Muscle layer of colon (tissue), 2 donors: ENCODE measurements at regions not wholly inside any gene's neighbourhood (a gene's known extent, or its start where the extent isn't known, plus 50 kb on each side); places are given as distances from the start of the nearest gene placed in this dataset.
"Not testable (repeated sequence)": the region's sequence is repeated elsewhere in the genome, so short reads cannot be mapped to it uniquely, and the experiment has no call there.

Experiments used
- H3K27ac ChIP-seq: one replicate; pipeline ENCODE4 v1.7.0; 2013; ENCODE audit warnings: low read depth, mild to moderate bottlenecking, low read length, moderate library complexity
- H3K27me3 ChIP-seq, 2 donors: one replicate each; pipeline ENCODE4 v1.7.0; 2013; ENCODE audit warnings: low read length in 2 of 2, mild to moderate bottlenecking in 2 of 2; ENCODE audit not compliant: insufficient read depth in 2 of 2, control insufficient read depth in 1 of 2
- H3K36me3 ChIP-seq: one replicate; pipeline ENCODE4 v1.7.0; 2013; ENCODE audit warnings: mild to moderate bottlenecking, low read length; ENCODE audit not compliant: insufficient read depth
- H3K4me1 ChIP-seq: one replicate; pipeline ENCODE4 v1.7.0; 2013; ENCODE audit warnings: mild to moderate bottlenecking, low read length; ENCODE audit not compliant: insufficient read depth
- H3K4me3 ChIP-seq, 2 donors: one replicate each; pipeline ENCODE4 v1.7.0; 2013; ENCODE audit warnings: low read length in 2 of 2, low read depth in 1 of 2, mild to moderate bottlenecking in 1 of 2, moderate library complexity in 1 of 2
- H3K9ac ChIP-seq: one replicate; pipeline ENCODE4 v1.7.0; 2013; ENCODE audit warnings: low read length
- H3K9me3 ChIP-seq: one replicate; pipeline ENCODE4 v1.7.0; 2013; ENCODE audit warnings: mild to moderate bottlenecking, low read length
- donor health status: abdominal sarcoma.
- donor health status: Adenocarcinoma of cecum.

- Histone ChIP-seq H3K4me1 (no peaks in the 10 kb centered on the region), H3K9me3 (no peaks in the 10 kb centered on the region), H3K9ac (no peak overlapping the region), H3K4me3 (no peak overlapping the region), H3K36me3 (no peaks in the 10 kb centered on the region), H3K27me3 (no peaks in the 10 kb centered on the region), H3K27ac (no peak overlapping the region)
Measured at GRCh38 chr7:121531175-121532070, 135.3 kb upstream of the FAM3C start.

- H3K36me3 ChIP-seq, result no peaks in the 10 kb centered on the region
- H3K9me3 ChIP-seq, result no peaks in the 10 kb centered on the region
- H3K9ac ChIP-seq, result no peak overlapping the region
- H3K4me1 ChIP-seq, result no peaks in the 10 kb centered on the region
- no peaks in the 10 kb centered on the region for H3K27me3 ChIP-seq
- no peak overlapping the region for H3K27ac ChIP-seq
- no peak overlapping the region for H3K4me3 ChIP-seq
Measured at GRCh38 chr7:121530227-121531174, 134.4 kb upstream of the FAM3C start.

GRCh38 chr7:121529003-121529402, 132.9 kb upstream of the FAM3C start:
- no peak overlapping the region for H3K27ac ChIP-seq
- H3K9me3 ChIP-seq, result no peaks in the 10 kb centered on the region
- no peak overlapping the region for H3K4me3 ChIP-seq
- no peak overlapping the region for H3K9ac ChIP-seq
- no peaks in the 10 kb centered on the region for H3K27me3 ChIP-seq
- no peaks in the 10 kb centered on the region for H3K4me1 ChIP-seq
- no peaks in the 10 kb centered on the region for H3K36me3 ChIP-seq

- not testable (repeated sequence) for H3K9ac ChIP-seq, H3K9me3 ChIP-seq, H3K27ac ChIP-seq, H3K36me3 ChIP-seq, H3K27me3 ChIP-seq, H3K4me1 ChIP-seq, H3K4me3 ChIP-seq
Measured at GRCh38 chr7:121526210-121526609, 130.1 kb upstream of the FAM3C start.

- H3K36me3 ChIP-seq, result no peaks in the 10 kb centered on the region
Measured at GRCh38 chr7:121525155-121525819, 129.2 kb upstream of the FAM3C start.

GRCh38 chr7:121521711-121522400, 125.7 kb upstream of the FAM3C start:
- H3K9me3 ChIP-seq, result no peaks in the 10 kb centered on the region
- H3K4me1 ChIP-seq, result peaks cover 29% of the 10 kb centered on the region
- no peaks in the 10 kb centered on the region for H3K27me3 ChIP-seq
- H3K36me3 ChIP-seq, result no peaks in the 10 kb centered on the region
- no peak overlapping the region for H3K9ac ChIP-seq
- H3K27ac ChIP-seq, result no peak overlapping the region
- H3K4me3 ChIP-seq, result no peak overlapping the region

More at GRCh38 chr7:121525155-121525819, 129.2 kb upstream of the FAM3C start:
- Histone ChIP-seq H3K9ac (no peak overlapping the region), H3K27me3 (no peaks in the 10 kb centered on the region), H3K4me3 (peak overlapping the region in 1 of 2 donors; percentile 1), H3K9me3 (no peaks in the 10 kb centered on the region), H3K4me1 (peaks cover 19% of the 10 kb centered on the region), H3K27ac (peak overlapping the region; percentile 32)

GRCh38 chr7:121520911-121521310, 124.8 kb upstream of the FAM3C start:
- H3K27me3 ChIP-seq, result no peaks in the 10 kb centered on the region
- H3K4me3 ChIP-seq, result no peak overlapping the region
- no peak overlapping the region for H3K27ac ChIP-seq
- H3K36me3 ChIP-seq, result no peaks in the 10 kb centered on the region
- no peaks in the 10 kb centered on the region for H3K9me3 ChIP-seq
- H3K4me1 ChIP-seq, result peaks cover 35% of the 10 kb centered on the region
- no peak overlapping the region for H3K9ac ChIP-seq

GRCh38 chr7:121519548-121520521, 123.7 kb upstream of the FAM3C start:
- H3K4me1 ChIP-seq, result peaks cover 35% of the 10 kb centered on the region
- no peak overlapping the region for H3K9ac ChIP-seq
- no peak overlapping the region for H3K4me3 ChIP-seq
- H3K27me3 ChIP-seq, result no peaks in the 10 kb centered on the region
- H3K36me3 ChIP-seq, result no peaks in the 10 kb centered on the region
- peak overlapping the region; percentile 36 for H3K27ac ChIP-seq
- no peaks in the 10 kb centered on the region for H3K9me3 ChIP-seq

- H3K36me3 ChIP-seq, result no peaks in the 10 kb centered on the region
- H3K27me3 ChIP-seq, result no peaks in the 10 kb centered on the region
- H3K27ac ChIP-seq, result no peak overlapping the region
- no peak overlapping the region for H3K9ac ChIP-seq
- no peak overlapping the region for H3K4me3 ChIP-seq
- H3K9me3 ChIP-seq, result no peaks in the 10 kb centered on the region
- H3K4me1 ChIP-seq, result peaks cover 35% of the 10 kb centered on the region
Measured at GRCh38 chr7:121517591-121517990, 121.5 kb upstream of the FAM3C start.

- Histone ChIP-seq H3K4me1 (peaks cover 31% of the 10 kb centered on the region), H3K4me3 (no peak overlapping the region), H3K9me3 (no peaks in the 10 kb centered on the region), H3K27me3 (no peaks in the 10 kb centered on the region), H3K27ac (peak overlapping the region; percentile 12), H3K36me3 (no peaks in the 10 kb centered on the region), H3K9ac (no peak overlapping the region)
Measured at GRCh38 chr7:121516821-121517220, 120.7 kb upstream of the FAM3C start.
